Neural crest cell (in vitro differentiated cells): ENCODE measurements at regions not wholly inside any gene's neighbourhood (a gene's known extent, or its start where the extent isn't known, plus 50 kb on each side); places are given as distances from the start of the nearest gene placed in this dataset.

Source experiments
- DNase-seq: peaks from one replicate; pipeline ENCODE4 v3.0.0; 2021; ENCODE audit warnings: low read depth, mixed read lengths, low spot score
- H3K27ac Mint-ChIP-seq: one replicate; pipeline ENCODE4 v1.8.0; 2021; ENCODE audit warnings: mild to moderate bottlenecking, mixed read lengths; ENCODE audit not compliant: unreplicated experiment
- H3K27me3 Mint-ChIP-seq: 2 replicates; pipeline ENCODE4 v1.8.0; 2021; ENCODE audit warnings: low read depth, mild to moderate bottlenecking, mixed read lengths
- H3K36me3 Mint-ChIP-seq: 2 replicates; pipeline ENCODE4 v1.8.0; 2021; ENCODE audit warnings: low read depth, mild to moderate bottlenecking, mixed read lengths
- H3K4me1 Mint-ChIP-seq: 2 replicates; pipeline ENCODE4 v1.8.0; 2021; ENCODE audit warnings: mixed read lengths
- H3K4me3 Mint-ChIP-seq: one replicate; pipeline ENCODE4 v1.8.0; 2021; ENCODE audit warnings: mild to moderate bottlenecking, mixed read lengths
- H3K9me3 Mint-ChIP-seq: 2 replicates; pipeline ENCODE4 v1.8.0; 2021; ENCODE audit warnings: mixed read lengths
- CTCF ChIP-seq: fragments of 200-600 bp; sonication (generic); conservative IDR thresholded peaks from 2 replicates; pipeline ENCODE4 v1.5.0; 2021; ENCODE audit warnings: antibody characterized with exemption, mild to moderate bottlenecking

GRCh38 chr6:74070091-74070490 lies 374.1 kb downstream of the CD109 start:
- Mint-ChIP-seq H3K9me3 (no peaks in the 10 kb centered on the region), H3K36me3 (no peaks in the 10 kb centered on the region)
- no peak for TF ChIP-seq CTCF

GRCh38 chr6:74069089-74069581 lies 373.1 kb downstream of the CD109 start:
- no peaks in the 10 kb centered on the region for H3K4me1 Mint-ChIP-seq
- H3K27ac Mint-ChIP-seq = no peak overlapping the region
- H3K4me3 Mint-ChIP-seq = no peak overlapping the region
- no peaks in the 10 kb centered on the region for H3K27me3 Mint-ChIP-seq
- no peak for DNase-seq
- H3K9me3 Mint-ChIP-seq = no peaks in the 10 kb centered on the region
- H3K36me3 Mint-ChIP-seq = no peaks in the 10 kb centered on the region
- TF ChIP-seq CTCF = no peak

More at GRCh38 chr6:74070091-74070490, 374.1 kb downstream of the CD109 start:
- Mint-ChIP-seq H3K27me3 (no peaks in the 10 kb centered on the region), H3K27ac (no peak overlapping the region), H3K4me3 (no peak overlapping the region), H3K4me1 (no peaks in the 10 kb centered on the region)
- no peak for DNase-seq

- H3K4me3 Mint-ChIP-seq = no peak overlapping the region
- H3K27ac Mint-ChIP-seq = no peak overlapping the region
- no peaks in the 10 kb centered on the region for H3K9me3 Mint-ChIP-seq
- DNase-seq = no peak
- H3K27me3 Mint-ChIP-seq = no peaks in the 10 kb centered on the region
- TF ChIP-seq CTCF = no peak
- no peaks in the 10 kb centered on the region for H3K4me1 Mint-ChIP-seq
- H3K36me3 Mint-ChIP-seq = no peaks in the 10 kb centered on the region
These were observed 370.3 kb downstream of the CD109 start for GRCh38 chr6:74066168-74066871.

- Mint-ChIP-seq H3K9me3 (no peaks in the 10 kb centered on the region), H3K4me3 (no peak overlapping the region), H3K27ac (no peak overlapping the region), H3K36me3 (no peaks in the 10 kb centered on the region), H3K27me3 (no peaks in the 10 kb centered on the region), H3K4me1 (no peaks in the 10 kb centered on the region)
- DNase-seq = no peak
- no peak for TF ChIP-seq CTCF
These were observed 369.7 kb downstream of the CD109 start for GRCh38 chr6:74065705-74066104.

GRCh38 chr6:74063391-74063790 lies 367.4 kb downstream of the CD109 start:
- H3K36me3 Mint-ChIP-seq = no peaks in the 10 kb centered on the region
- no peak overlapping the region for H3K4me3 Mint-ChIP-seq
- peaks cover 3% of the 10 kb centered on the region for H3K9me3 Mint-ChIP-seq
- no peaks in the 10 kb centered on the region for H3K27me3 Mint-ChIP-seq
- TF ChIP-seq CTCF = no peak
- H3K4me1 Mint-ChIP-seq = no peaks in the 10 kb centered on the region
- H3K27ac Mint-ChIP-seq = no peak overlapping the region
- no peak for DNase-seq
